Suprapubic skin (tissue), 3 donors: ENCODE measurements at regions not wholly inside any gene's neighbourhood (a gene's known extent, or its start where the extent isn't known, plus 50 kb on each side); places are given as distances from the start of the nearest gene placed in this dataset.

Experiments used
- POLR2AphosphoS5 ChIP-seq, 3 donors: sonication (generic); formaldehyde crosslinking; IDR thresholded peaks; one replicate each; pipeline ENCODE4 v1.6.1; 2017; ENCODE audit warnings: antibody characterized with exemption in 3 of 3
- TF ChIP-seq, protein P1 (sequence below), 2 donors: fragments of 200-600 bp in 1 of 2; fragments of 450-650 bp in 1 of 2; sonication (generic) in 1 of 2; IDR thresholded peaks; one replicate each; pipeline ENCODE4 v1.5.1; 2016 to 2019; ENCODE audit warnings: antibody characterized with exemption in 2 of 2, mild to moderate bottlenecking in 1 of 2, moderate library complexity in 1 of 2

DNA sequence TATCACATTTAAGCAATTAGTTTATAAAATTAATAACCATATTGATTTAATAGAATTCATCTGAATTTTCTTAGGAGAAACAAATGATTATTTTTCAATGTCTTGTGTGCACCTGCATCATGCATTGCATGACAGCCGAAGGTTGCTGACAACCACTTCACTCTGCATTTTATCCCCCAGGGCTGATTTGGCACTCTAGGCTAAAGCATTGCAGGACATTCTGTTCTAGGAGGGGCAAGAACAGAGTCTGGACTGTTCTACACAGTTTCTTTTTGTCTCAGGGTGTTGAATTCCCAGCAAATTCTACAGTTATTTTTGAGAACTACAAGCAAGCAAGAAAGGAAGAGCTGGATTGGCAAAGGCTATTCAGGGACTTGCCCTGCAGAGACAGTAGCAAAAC lies 570.4 kb upstream of the EYS start:
- TF ChIP-seq, protein P1, sequence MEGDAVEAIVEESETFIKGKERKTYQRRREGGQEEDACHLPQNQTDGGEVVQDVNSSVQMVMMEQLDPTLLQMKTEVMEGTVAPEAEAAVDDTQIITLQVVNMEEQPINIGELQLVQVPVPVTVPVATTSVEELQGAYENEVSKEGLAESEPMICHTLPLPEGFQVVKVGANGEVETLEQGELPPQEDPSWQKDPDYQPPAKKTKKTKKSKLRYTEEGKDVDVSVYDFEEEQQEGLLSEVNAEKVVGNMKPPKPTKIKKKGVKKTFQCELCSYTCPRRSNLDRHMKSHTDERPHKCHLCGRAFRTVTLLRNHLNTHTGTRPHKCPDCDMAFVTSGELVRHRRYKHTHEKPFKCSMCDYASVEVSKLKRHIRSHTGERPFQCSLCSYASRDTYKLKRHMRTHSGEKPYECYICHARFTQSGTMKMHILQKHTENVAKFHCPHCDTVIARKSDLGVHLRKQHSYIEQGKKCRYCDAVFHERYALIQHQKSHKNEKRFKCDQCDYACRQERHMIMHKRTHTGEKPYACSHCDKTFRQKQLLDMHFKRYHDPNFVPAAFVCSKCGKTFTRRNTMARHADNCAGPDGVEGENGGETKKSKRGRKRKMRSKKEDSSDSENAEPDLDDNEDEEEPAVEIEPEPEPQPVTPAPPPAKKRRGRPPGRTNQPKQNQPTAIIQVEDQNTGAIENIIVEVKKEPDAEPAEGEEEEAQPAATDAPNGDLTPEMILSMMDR (IDR thresholded peaks at IDR 0.05) = no peak
- no peak for TF ChIP-seq POLR2AphosphoS5 (IDR thresholded peaks at IDR 0.05)
